ENCODE measurements at regions not wholly inside any gene's neighbourhood (a gene's known extent, or its start where the extent isn't known, plus 50 kb on each side); places are given as distances from the start of the nearest gene placed in this dataset.
"Not testable (repeated sequence)": the region's sequence is repeated elsewhere in the genome, so short reads cannot be mapped to it uniquely, and the experiment has no call there.

DNA sequence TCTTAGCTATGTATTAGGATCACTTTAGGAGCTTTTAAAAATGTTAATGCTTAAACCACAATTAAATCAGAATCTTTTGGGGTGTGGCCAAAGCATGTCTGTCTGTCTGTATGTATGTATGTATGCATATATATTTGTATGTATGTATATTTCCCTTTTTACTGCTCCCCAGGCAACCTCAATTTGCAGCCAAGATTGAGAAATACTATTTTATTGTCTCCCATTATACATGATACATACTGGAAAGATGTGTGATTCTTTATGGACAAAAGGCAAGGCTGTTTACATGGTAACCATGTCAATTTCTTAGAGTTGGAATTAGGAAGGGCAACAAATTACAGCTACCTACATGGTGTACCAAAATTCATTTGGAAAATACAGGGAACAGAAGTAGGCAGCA is 783.6 kb downstream of the ETS1 start:
- no peak for FAIRE-seq

GRCh38 chr11:127800989-127801688 is 786.2 kb downstream of the ETS1 start:
- FAIRE-seq, result no peak

DNA sequence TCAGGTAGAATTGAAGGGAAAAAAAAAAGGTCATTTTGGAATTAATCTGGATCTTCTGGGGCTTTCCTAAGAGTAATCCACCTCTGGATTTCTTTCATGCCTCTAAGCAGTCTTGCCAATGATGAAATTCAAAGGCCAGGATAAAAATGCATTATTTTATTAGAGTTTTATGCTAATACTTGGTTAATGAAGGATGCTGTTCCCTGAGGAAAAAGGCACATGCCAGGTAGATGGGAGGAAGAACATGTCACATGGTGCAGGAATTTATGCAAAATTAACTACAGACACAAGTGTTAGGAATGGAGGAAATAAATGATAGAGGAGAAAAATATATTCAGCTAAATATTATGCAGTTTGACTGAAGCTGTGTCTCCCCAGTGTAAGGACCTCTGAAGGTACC is 792.0 kb downstream of the ETS1 start:
- FAIRE-seq, result no peak

DNA sequence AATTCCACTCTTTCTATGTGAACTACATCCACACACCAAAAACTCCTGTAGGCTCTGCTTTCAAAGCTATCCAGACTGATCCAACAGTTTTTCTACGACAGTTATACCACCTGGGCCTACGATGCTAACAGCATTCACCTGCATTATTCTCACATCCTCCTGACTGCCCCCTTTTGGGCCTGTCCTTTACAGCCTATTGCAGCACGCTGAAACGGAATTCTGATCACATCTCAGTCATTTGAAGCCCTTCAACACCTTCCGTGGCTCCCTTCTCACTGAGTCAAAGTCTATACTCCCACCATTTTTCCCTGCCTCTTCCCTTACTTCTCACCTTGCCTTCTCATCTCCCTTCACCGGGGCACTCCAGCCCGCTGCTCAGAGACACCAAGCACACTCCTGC is 791.3 kb upstream of the KIRREL3 start:
- no peak for FAIRE-seq

- FAIRE-seq, result no peak
Observed at GRCh38 chr11:127790592-127790991, 790.0 kb upstream of the KIRREL3 start.

- FAIRE-seq, result no peak
Observed at GRCh38 chr11:127789927-127790326, 789.4 kb upstream of the KIRREL3 start.

DNA sequence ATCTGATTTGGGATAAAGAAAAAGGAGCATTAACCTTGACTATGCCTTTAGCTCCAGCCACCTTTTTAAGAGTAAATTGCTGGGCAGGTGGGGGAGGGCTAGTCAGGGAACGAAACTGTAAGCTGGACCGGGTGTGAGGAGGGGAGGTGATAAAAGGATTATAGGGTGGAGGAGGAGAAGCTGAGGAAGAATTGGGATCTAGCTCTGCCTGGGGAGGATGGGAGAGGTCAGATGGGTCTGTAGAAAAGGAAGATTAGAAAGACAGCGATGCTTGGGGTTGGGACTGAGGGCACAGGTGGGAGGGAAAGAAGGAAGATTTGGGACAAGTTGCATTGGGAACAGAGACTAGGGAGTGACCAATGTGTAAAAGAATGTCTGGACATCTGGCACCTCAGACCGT is 772.4 kb upstream of the KIRREL3 start:
- not testable (repeated sequence) for FAIRE-seq

DNA sequence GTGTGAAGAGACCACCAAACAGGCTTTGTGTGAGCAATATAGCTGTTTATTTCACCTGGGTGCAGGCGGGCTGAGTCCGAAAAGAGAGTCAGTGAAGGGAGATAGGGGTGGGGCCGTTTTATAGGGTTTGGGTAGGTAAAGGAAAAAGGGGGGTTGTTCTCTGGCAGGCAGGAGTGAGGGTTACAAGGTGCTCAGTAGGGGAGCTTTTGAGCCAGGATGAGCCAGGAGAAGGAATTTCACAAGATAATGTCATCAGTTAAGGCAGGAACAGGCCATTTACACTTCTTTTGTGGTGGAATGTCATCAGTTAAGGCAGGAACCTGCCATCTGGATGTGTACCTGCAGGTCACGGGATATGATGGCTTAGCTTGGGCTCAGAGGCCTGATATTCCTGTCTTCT is 768.4 kb upstream of the KIRREL3 start:
- FAIRE-seq, result not testable (repeated sequence)

GRCh38 chr11:127766734-127767133 is 766.2 kb upstream of the KIRREL3 start:
- no peak for FAIRE-seq

- FAIRE-seq, result no peak
Observed at GRCh38 chr11:127738771-127739286, 738.3 kb upstream of the KIRREL3 start.

- no peak for FAIRE-seq
Observed at GRCh38 chr11:127737499-127737898, 736.9 kb upstream of the KIRREL3 start.

- no peak for FAIRE-seq
Observed at GRCh38 chr11:127733552-127733951, 733.0 kb upstream of the KIRREL3 start.

DNA sequence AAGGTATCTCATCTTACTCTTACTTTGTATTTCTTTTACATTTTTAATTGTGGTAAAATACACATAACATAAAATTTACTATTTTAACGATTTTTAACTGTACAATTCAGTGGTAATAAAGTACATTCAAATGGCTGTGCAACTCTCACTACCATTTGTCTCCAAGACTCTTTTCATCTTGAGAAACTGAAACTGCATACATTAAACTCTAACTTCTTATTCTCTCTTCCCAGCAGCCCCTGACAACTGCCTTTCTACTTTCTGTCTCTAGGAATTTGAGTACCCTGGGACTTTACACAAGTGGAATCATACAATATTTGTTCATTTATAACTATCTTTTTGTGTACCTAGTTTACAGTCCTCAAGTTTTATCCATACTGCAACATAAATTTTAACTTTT is 725.8 kb upstream of the KIRREL3 start:
- no peak for FAIRE-seq

- FAIRE-seq, result no peak
Observed at GRCh38 chr11:127723714-127724113, 723.1 kb upstream of the KIRREL3 start.

GRCh38 chr11:127713226-127713625 is 712.7 kb upstream of the KIRREL3 start:
- FAIRE-seq, result no peak

- no peak for FAIRE-seq
Observed at GRCh38 chr11:127711748-127712147, 711.2 kb upstream of the KIRREL3 start.

GRCh38 chr11:127710831-127711230 is 710.3 kb upstream of the KIRREL3 start:
- FAIRE-seq, result no peak

- FAIRE-seq, result no peak
Observed at GRCh38 chr11:127709960-127710359, 709.4 kb upstream of the KIRREL3 start.

DNA sequence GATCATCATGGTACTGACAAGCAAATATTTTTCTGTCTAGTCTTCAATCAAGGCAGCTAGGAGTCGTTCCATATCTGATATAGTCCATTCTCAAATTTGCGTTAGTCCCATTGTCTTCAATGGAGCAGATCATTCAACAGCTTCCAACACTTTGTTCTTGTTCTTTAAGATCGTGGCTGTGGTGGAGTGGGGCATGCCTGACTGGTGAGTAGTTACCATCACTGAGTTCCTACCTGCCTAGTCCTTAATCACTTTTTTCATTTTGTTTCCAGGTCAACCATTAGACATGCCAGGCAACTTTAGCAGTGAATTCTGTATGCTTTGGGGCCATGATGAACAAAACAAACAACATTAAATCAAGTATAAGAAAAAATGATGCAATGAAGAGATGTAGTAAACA is 693.1 kb upstream of the KIRREL3 start:
- no peak for FAIRE-seq

- no peak for FAIRE-seq
Observed at GRCh38 chr11:127683321-127683720, 682.8 kb upstream of the KIRREL3 start.

DNA sequence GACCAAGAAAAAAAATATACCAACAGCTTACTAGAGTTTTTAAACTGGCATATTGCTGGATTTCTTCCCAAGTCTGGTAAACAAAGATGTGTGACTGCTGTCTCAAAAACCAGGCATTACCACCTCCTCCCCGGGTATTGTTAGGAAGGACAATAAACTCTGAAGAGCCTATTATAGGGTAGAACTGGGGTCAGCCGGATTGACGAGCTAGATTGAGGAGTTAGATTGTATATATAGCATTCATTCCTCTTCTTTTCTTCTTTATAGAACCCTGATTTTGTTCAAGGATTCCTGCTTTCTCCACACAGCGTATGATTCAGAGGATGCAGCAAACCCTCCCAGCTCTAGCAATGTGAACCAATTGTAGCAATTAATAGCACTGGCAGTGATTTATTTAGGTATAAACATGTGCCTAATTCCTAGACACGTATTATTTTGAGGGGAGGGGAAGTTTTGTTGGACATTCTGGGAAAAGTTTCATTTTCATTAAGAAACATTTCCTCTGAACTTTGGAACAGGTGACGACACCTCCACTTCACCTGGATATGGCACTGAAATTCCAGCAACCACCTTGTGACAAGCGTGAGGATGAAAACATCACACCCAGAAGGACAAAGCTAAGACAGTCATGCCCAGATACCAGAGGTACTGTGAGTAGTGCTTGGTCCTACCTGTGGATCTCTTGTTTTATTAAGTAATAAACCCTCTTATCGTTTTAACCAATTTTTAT is 679.4 kb upstream of the KIRREL3 start:
- FAIRE-seq, result no peak

- FAIRE-seq, result no peak
Observed at GRCh38 chr11:127678631-127679030, 678.1 kb upstream of the KIRREL3 start.

DNA sequence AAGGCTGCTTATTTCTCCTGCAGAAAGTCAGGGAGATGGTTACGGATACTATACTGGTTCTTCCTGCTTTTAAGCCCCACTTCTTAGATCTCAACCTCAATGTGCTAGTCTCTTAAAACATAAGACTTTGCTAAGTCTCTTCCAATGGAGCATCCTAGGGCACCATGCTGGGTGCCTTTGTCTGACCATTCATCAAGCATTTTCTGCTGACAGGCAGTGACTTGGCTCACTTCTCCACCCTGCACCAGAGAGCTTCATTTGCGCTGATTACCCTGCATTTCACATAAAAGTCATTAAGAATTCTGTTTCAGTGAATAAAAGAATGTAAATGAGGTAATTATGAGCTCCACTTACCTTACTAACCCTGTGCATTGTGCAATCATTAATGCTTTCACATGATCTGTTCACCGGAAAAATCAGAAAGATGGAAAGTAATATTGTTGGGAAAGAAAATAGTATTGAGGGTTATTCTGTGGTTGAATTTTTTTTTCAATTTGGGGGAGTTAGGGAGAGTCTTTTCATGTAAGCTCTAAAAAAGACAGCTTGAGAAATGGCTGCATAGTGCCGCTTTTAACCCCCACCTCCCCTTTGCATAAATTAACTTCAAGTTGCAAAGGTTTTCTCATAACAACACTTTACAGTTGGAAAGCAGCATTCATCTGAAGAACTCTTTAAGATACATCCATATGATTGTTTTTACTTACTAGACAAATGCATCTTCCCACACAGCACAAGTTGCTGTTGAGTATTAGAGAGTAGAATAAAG is 677.3 kb upstream of the KIRREL3 start:
- no peak for FAIRE-seq

DNA sequence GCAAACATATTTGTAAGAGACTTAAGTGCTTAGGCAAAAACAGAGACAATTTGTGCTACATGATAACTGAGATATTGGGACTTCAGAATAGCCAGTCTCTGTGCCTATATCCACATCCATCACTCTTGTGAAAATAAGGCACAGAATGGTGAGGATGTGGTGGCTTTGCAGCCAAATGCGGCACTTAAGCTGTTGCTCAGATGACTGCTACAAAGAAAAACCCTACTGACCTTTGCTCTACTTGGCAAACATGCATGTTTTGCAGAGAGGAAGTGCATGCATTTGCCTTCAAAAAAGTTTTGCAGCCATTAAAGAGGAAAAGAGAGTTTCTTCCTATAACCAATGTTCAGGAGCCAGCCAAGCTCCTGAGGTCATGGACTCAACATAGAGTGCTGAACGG is 675.0 kb upstream of the KIRREL3 start:
- FAIRE-seq, result no peak

All from islet of Langerhans (tissue), 1 donor.